ENCODE measurements at regions not wholly inside any gene's neighbourhood (a gene's known extent, or its start where the extent isn't known, plus 50 kb on each side); places are given as distances from the start of the nearest gene placed in this dataset.

- no peak for DNase-seq
These were observed 61.6 kb upstream of the LAPTM5 start for GRCh38 chr1:30819244-30819571.

- no peak for DNase-seq
These were observed 61.1 kb upstream of the LAPTM5 start for GRCh38 chr1:30818568-30819243.

- no peak for DNase-seq
These were observed 60.0 kb upstream of the LAPTM5 start for GRCh38 chr1:30817548-30817947.

- DNase-seq, result no peak
These were observed 59.5 kb upstream of the LAPTM5 start for GRCh38 chr1:30817077-30817438.

- DNase-seq, result no peak
These were observed 58.9 kb upstream of the LAPTM5 start for GRCh38 chr1:30816211-30817076.

GRCh38 chr1:30815556-30815955 lies 58.0 kb upstream of the LAPTM5 start:
- DNase-seq, result no peak

- DNase-seq, result no peak
These were observed 56.7 kb upstream of the LAPTM5 start for GRCh38 chr1:30814292-30814691.

- no peak for DNase-seq
These were observed 54.5 kb upstream of the LAPTM5 start for GRCh38 chr1:30812076-30812475.

- no peak for DNase-seq
These were observed 53.6 kb upstream of the LAPTM5 start for GRCh38 chr1:30811187-30811586.

- DNase-seq, result no peak
These were observed 53.0 kb upstream of the LAPTM5 start for GRCh38 chr1:30810416-30811080.

GRCh38 chr1:30809514-30810263 lies 52.1 kb upstream of the LAPTM5 start:
- DNase-seq, result no peak

- DNase-seq, result no peak
These were observed 50.6 kb upstream of the LAPTM5 start for GRCh38 chr1:30808067-30808662.

- DNase-seq, result peak; percentile 30
These were observed 49.9 kb upstream of the LAPTM5 start for GRCh38 chr1:30807318-30808066.

Data from NCI-H526 treated with DMSO at 0.1 percent for 48 hours (cell line).